Memory B cell (primary cell): ENCODE measurements at regions not wholly inside any gene's neighbourhood (a gene's known extent, or its start where the extent isn't known, plus 50 kb on each side); places are given as distances from the start of the nearest gene placed in this dataset.
"Not testable (repeated sequence)": the region's sequence is repeated elsewhere in the genome, so short reads cannot be mapped to it uniquely, and the experiment has no call there.

Source experiments
- ATAC-seq: fragments of 150-1000 bp; cut with Tn5 transposase; 2 replicates; pipeline ENCODE4 v1.10.0; 2021; ENCODE audit warnings: low read depth, mild to moderate bottlenecking, moderate library complexity
- DNase-seq, 2 donors: peaks; one replicate each; pipeline ENCODE4 v3.0.0; 2022; ENCODE audit warnings: low spot score in 2 of 2
- H3K27ac Mint-ChIP-seq: one replicate; pipeline ENCODE4 v1.8.0; 2022; ENCODE audit warnings: mild to moderate bottlenecking, moderate library complexity, mixed read lengths
- H3K27me3 Mint-ChIP-seq: one replicate; pipeline ENCODE4 v1.8.0; 2022; ENCODE audit warnings: mixed read lengths
- H3K36me3 Mint-ChIP-seq: one replicate; pipeline ENCODE4 v1.8.0; 2022; ENCODE audit warnings: mild to moderate bottlenecking, mixed read lengths
- H3K4me1 Mint-ChIP-seq: one replicate; pipeline ENCODE4 v1.8.0; 2022; ENCODE audit warnings: mixed read lengths
- H3K4me3 Mint-ChIP-seq: one replicate; pipeline ENCODE4 v1.8.0; 2022; ENCODE audit warnings: mild to moderate bottlenecking, moderate library complexity, mixed read lengths
- H3K9me3 Mint-ChIP-seq: one replicate; pipeline ENCODE4 v1.8.0; 2022; ENCODE audit warnings: mixed read lengths

DNA sequence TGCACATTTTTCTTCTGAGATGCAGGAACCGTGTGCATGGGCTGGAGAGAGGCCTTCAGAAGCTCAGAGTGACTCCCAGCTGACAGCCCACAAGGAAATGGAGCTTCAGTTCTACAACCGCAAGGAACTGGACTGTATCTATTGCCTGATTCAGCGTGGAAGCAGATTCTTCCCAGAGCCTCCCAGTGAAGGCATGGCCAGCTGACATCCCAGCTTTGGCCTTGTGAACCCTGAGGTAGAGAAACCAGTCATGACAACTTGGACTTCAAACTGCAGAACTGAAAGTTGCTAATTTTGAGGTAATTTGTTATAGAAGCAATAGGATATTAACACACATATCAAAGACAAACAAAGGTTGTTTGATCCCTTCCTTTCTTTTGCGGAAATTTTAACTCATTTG is 94.3 kb upstream of the NOX3 start:
- Mint-ChIP-seq H3K4me1 (no peaks in the 10 kb centered on the region), H3K27me3 (peaks cover 1% of the 10 kb centered on the region), H3K4me3 (no peak overlapping the region), H3K36me3 (no peaks in the 10 kb centered on the region), H3K9me3 (no peaks in the 10 kb centered on the region), H3K27ac (no peak overlapping the region)
- DNase-seq: no peak
- no peak for ATAC-seq

DNA sequence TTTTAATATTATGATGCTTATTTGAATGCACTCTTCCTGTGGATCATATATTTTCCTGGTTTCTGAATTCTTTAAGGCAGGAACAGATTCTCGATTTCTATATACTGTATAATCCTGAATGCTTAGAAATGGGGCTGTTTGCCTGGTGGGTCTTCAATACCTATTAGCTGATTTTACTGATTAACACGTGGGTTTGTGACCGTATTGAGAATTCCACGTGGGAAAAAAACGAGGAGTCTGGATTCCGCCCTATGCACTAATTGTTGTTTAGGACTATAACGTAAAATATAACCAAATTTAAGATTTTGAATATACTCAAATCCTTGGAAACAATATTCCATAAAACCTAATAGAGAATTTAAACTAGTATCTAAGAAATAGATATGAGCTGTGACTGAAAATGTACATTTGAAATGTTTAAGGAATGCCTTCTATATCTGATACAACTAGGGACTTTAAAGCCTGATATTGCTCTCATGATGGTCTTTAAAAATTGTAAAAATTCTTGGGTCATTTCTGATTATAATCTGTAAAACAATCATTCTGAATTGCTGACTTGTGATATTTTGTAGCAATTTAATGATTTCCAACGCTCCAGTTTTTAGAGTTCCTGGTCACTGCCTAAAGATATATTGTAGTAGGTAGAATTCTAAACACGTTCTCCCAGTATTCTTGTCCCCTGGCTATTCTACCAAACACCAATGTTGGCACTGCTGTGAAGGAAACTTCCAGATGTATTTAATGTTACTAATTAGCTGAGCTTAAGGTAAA is 93.6 kb upstream of the NOX3 start:
- ATAC-seq (no peak), DNase-seq (no peak)
- Mint-ChIP-seq H3K4me1 (no peaks in the 10 kb centered on the region), H3K36me3 (no peaks in the 10 kb centered on the region), H3K4me3 (no peak overlapping the region), H3K9me3 (no peaks in the 10 kb centered on the region), H3K27me3 (peaks cover 1% of the 10 kb centered on the region), H3K27ac (no peak overlapping the region)

DNA sequence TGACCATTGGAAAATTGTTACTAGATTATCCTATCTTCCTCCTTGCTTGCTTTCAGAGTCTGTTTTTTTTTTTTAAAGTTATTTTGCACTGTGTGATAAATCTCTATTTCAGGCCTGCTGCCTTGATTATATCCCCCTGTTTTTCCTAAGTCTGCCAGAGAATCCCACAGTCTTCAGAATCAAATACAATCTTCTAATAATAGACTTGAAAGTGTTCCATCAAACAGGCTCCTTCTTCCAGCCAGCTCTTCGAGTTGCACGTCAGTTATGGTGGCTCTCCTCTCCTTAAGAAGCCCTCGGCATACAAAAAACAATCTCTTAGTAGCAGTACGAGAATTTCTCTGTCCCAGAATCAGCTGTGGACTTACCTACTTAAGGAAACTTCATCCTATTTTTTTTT is 92.9 kb upstream of the NOX3 start:
- Mint-ChIP-seq H3K4me1 (no peaks in the 10 kb centered on the region), H3K27me3 (peaks cover 1% of the 10 kb centered on the region), H3K36me3 (no peaks in the 10 kb centered on the region), H3K9me3 (no peaks in the 10 kb centered on the region), H3K4me3 (no peak overlapping the region), H3K27ac (no peak overlapping the region)
- no peak for DNase-seq
- ATAC-seq: no peak

DNA sequence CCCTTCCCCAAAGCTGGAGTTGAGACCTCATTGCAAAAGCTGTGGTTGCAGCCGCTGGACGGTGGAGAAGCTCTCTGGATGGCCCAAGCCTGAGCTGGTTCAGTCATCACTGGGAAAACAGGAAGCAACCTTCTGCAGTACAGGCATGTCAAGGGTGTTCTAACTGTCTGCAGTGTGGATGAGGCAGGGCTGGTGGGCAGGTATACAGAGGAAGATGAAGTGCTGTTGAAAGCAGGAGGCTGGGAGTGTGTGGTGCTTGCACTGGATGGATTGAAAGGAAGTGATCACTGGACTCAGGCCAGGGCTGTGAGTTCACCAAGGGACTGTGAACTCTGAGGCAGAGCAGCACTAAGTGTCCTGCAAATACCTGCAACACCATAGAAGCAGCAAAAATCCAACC is 89.0 kb upstream of the NOX3 start:
- Mint-ChIP-seq H3K27ac (no peak overlapping the region), H3K9me3 (no peaks in the 10 kb centered on the region), H3K4me3 (no peak overlapping the region), H3K4me1 (no peaks in the 10 kb centered on the region), H3K27me3 (no peaks in the 10 kb centered on the region), H3K36me3 (no peaks in the 10 kb centered on the region)
- ATAC-seq (no peak), DNase-seq (no peak)

DNA sequence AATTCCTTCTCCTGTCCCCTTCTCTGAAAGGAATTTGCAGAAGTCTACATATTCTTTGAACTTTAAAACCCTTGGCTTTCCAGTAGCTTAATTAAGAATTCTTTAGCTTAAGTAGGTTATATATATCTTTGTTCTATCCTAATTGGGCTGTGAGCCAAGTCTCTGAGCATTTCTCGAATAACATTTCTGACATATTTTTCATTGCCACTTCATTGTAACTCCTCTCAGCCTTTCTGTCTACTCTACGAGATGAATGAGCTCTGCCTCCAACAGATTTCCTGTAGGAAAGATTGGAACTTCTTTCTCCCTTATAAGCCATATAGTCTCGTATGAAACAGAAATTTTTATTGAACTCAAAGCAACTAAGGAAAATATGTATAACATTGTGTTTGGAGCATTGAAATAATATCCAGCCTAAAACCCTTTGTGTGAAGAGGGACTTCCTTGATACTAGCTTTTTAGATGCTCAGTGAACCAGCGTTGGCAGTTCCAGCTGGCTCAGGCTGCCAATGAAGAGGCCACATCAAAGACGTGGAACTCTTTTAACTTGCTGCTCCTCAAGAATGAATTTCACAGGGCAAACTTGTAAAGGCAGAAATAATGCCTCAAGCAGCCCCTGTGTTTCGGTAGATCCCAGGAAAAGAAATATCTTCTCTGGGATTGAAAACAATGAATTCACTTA is 87.7 kb upstream of the NOX3 start:
- H3K9me3 Mint-ChIP-seq: no peaks in the 10 kb centered on the region
- H3K27me3 Mint-ChIP-seq: no peaks in the 10 kb centered on the region
- no peak for DNase-seq
- no peak overlapping the region for H3K4me3 Mint-ChIP-seq
- H3K27ac Mint-ChIP-seq: no peak overlapping the region
- ATAC-seq: no peak
- H3K36me3 Mint-ChIP-seq: no peaks in the 10 kb centered on the region
- H3K4me1 Mint-ChIP-seq: no peaks in the 10 kb centered on the region

DNA sequence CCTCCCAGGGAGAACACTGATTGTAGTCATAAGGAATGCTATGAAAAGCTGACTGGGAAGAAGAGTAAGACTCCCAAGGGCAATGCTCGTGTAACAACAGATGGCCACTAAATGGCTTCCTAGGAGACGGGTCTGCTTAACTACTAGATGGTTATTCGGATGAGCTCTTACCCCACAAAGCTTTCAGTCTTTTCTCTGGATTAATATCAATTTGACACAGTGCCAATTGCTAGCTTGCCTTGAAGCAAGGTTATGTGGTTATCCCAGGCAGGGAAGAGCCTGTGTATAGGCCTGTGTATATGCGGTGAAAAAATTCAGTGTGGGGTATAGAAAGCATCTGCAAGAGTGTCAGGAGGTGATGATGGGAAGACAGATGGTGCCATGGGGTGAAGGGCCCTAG is 86.4 kb upstream of the NOX3 start:
- H3K27me3 Mint-ChIP-seq: no peaks in the 10 kb centered on the region
- no peak overlapping the region for H3K27ac Mint-ChIP-seq
- no peaks in the 10 kb centered on the region for H3K9me3 Mint-ChIP-seq
- ATAC-seq: no peak
- H3K36me3 Mint-ChIP-seq: no peaks in the 10 kb centered on the region
- DNase-seq: no peak
- H3K4me3 Mint-ChIP-seq: no peak overlapping the region
- H3K4me1 Mint-ChIP-seq: no peaks in the 10 kb centered on the region

DNA sequence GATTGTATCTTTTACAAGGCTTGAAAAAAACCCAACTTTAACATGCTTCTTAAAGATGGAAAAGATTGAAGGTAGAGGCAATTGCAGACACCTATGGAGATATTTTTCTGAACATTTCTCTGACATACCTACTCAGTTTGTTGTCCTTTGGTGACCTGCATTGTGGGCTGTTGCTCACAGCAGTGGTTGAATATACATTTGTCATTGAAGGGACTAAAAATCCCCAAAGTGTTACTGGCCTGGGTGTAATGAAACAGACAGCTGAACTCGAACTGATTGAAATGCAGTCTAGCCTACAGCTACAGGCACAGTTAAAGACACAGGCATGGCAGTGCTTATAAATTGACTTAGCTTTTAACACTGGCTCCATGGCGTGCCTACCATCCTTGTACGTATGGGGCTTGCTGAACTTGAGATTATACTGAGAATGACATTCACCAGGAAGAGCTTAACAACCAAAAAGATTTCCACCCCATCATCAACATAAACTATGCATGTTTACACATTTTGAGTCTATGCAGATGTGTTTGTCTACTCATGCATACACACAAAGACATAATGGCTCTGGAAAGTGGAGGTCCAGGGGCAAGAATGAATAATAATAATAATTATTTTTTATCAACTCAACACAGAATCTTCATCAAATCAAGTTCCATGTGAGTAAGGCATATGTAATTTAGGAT is 83.2 kb upstream of the NOX3 start:
- H3K36me3 Mint-ChIP-seq: no peaks in the 10 kb centered on the region
- ATAC-seq (no peak), DNase-seq (no peak)
- no peak overlapping the region for H3K27ac Mint-ChIP-seq
- no peaks in the 10 kb centered on the region for H3K27me3 Mint-ChIP-seq
- no peaks in the 10 kb centered on the region for H3K4me1 Mint-ChIP-seq
- no peak overlapping the region for H3K4me3 Mint-ChIP-seq
- peaks cover 2% of the 10 kb centered on the region for H3K9me3 Mint-ChIP-seq

DNA sequence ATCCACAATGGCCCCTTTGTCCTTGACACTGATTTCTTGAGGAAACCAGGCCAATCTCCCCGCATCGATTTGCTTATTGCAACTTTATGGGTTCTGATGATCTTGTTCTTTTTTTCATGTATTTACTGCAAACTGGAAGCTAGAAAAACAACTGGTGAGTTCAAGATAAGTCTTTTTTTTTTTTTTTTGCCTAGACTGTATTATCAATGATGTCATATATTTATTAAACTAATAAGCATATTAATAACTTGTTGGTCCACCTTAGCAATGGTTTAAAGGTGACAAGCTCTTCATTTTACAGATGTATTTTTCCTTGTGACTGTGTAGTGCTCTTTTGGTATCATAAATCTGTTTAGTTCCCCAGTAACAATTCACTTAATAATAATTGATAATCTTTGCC is 79.0 kb upstream of the NOX3 start:
- Mint-ChIP-seq H3K27me3 (no peaks in the 10 kb centered on the region), H3K4me3 (no peak overlapping the region), H3K4me1 (no peaks in the 10 kb centered on the region), H3K9me3 (peaks cover 4% of the 10 kb centered on the region), H3K27ac (no peak overlapping the region), H3K36me3 (peaks cover 2% of the 10 kb centered on the region)
- no peak for DNase-seq
- ATAC-seq: no peak

DNA sequence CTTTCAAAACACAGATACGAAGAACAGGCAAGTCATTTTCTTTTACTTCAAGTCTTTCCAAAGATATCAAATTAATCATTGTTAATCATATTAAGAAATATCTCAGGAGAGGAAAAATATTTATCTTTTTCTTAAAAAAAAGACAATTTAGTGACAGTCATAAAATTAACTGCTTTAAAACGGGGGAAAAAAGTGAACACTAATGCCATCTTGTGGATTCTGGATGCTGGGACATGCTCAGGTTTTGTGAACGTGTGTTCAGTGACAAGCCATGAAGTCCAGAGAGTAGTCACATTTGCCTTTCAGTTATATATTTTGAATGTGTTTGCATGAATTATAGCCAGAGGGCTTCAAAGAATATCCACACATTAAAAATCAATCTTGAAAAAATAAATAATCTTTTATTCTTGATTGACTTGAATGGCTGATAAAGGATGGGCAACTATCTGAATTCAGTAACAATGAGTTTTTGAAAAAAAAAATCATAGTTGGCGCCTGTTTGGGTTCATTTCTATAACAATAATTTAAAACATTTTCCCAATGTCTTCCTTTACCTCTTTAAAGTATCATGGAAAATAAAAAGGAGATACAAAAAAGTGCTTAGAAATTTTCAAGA is 74.7 kb upstream of the NOX3 start:
- peaks cover 2% of the 10 kb centered on the region for H3K36me3 Mint-ChIP-seq
- no peak overlapping the region for H3K4me3 Mint-ChIP-seq
- peaks cover 2% of the 10 kb centered on the region for H3K9me3 Mint-ChIP-seq
- H3K27me3 Mint-ChIP-seq: no peaks in the 10 kb centered on the region
- ATAC-seq (no peak), DNase-seq (peak in 1 of 2 donors; percentile 6)
- H3K27ac Mint-ChIP-seq: no peak overlapping the region
- peaks cover 6% of the 10 kb centered on the region for H3K4me1 Mint-ChIP-seq

DNA sequence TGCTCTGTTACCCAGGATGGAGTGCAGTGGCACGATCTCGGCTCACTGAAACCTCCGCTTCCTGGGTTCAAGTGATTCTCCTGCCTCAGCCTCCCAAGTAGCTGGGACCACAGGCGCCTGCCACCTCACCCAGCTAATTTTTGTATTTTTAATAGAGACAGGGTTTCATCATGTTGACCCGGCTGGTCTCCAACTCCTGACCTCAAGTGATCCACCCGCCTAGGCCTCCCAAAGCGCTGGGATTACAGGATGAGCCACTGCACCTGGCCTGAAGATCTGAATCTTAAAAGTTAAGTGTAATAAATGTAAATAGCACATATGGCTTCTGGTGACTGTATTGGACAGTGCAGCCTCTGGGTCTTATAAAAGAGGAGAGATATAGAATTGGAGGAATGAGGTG is 74.2 kb upstream of the NOX3 start:
- H3K36me3 Mint-ChIP-seq, H3K27ac Mint-ChIP-seq, H3K27me3 Mint-ChIP-seq, DNase-seq, ATAC-seq, H3K4me1 Mint-ChIP-seq, H3K4me3 Mint-ChIP-seq, H3K9me3 Mint-ChIP-seq: not testable (repeated sequence)

DNA sequence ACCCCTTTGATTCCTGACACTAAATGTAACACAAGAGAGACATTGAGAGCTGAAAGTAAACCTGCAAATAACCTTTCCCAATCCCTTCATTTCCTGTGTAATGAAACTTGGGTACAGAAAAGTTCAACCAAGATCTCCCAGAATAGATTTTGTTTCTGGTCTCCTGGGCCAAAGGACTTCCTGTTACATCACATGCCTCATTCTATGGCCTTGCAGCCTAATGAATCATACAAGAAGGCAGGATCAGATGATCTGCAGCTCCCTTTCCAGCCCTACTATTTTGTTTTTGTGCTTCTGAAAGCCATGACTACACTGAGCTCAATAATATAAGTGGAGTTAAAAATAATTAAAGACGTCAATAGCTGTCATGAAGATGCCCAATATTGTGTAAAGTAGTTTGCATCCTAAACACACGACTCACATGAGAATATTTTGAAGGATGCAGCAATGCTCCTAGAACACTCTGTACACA is 73.4 kb upstream of the NOX3 start:
- ATAC-seq: peak; percentile 21
- no peak for DNase-seq
- peaks cover 2% of the 10 kb centered on the region for H3K36me3 Mint-ChIP-seq
- no peak overlapping the region for H3K27ac Mint-ChIP-seq
- peaks cover 2% of the 10 kb centered on the region for H3K9me3 Mint-ChIP-seq
- peaks cover 6% of the 10 kb centered on the region for H3K4me1 Mint-ChIP-seq
- no peak overlapping the region for H3K4me3 Mint-ChIP-seq
- H3K27me3 Mint-ChIP-seq: no peaks in the 10 kb centered on the region

DNA sequence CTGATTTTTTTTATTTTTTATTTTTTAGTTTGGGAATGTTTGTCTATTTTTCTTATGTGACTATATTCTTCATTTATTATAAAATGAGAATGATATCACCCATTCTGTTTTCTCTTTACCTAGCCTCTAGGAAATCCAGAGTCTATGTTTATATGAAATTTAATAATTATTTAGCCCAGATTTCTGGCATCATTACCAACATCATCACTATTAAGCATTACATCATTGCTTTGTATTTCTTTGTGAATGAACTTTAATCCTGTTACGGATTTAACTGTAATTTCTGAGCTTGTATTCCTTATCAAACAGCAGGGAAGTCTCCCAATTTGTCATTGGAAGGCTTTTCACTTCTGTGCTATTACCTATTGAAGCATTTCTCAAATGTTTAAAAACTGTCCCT is 72.7 kb upstream of the NOX3 start:
- Mint-ChIP-seq H3K36me3 (peaks cover 2% of the 10 kb centered on the region), H3K4me1 (peaks cover 6% of the 10 kb centered on the region), H3K9me3 (peaks cover 2% of the 10 kb centered on the region), H3K27me3 (no peaks in the 10 kb centered on the region), H3K4me3 (no peak overlapping the region), H3K27ac (no peak overlapping the region)
- no peak for ATAC-seq
- DNase-seq: no peak

DNA sequence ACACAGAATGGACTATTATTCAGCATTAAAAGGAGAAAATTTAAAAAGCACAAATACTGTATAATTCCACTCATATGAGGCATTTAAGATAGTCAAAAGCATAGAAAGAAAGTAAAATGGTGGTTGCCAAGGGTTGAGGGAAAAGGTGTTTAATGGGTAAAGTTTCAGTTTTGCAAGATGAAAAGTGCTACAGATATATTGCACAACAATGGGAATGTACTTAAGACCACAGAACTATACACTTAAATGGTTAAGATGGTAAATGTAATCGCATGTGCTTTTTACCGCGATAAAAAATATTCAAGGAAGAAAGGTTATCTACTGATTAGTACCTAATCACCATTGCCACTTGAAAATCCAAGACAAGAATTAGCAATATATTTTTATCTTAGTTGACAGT is 71.8 kb upstream of the NOX3 start:
- H3K27me3 Mint-ChIP-seq: no peaks in the 10 kb centered on the region
- no peaks in the 10 kb centered on the region for H3K36me3 Mint-ChIP-seq

More for the DNA sequence above, 71.8 kb upstream of the NOX3 start:
- Mint-ChIP-seq H3K4me3 (no peak overlapping the region), H3K9me3 (no peaks in the 10 kb centered on the region), H3K27ac (no peak overlapping the region), H3K4me1 (peaks cover 6% of the 10 kb centered on the region)
- ATAC-seq (no peak), DNase-seq (no peak)
